Progenitor cell of endocrine pancreas (in vitro differentiated cells): ENCODE measurements at regions not wholly inside any gene's neighbourhood (a gene's known extent, or its start where the extent isn't known, plus 50 kb on each side); places are given as distances from the start of the nearest gene placed in this dataset.

ENCODE experiments used
- DNase-seq: peaks from one replicate; pipeline ENCODE4 v3.0.0; 2021; ENCODE audit warnings: low spot score; ENCODE audit not compliant: unreplicated experiment
- H3K27ac Mint-ChIP-seq: 2 replicates; pipeline ENCODE4 v1.8.0; 2021; ENCODE audit warnings: mild to moderate bottlenecking, moderate library complexity, mixed read lengths
- H3K27me3 Mint-ChIP-seq: 2 replicates; pipeline ENCODE4 v1.8.0; 2021; ENCODE audit warnings: mixed read lengths
- H3K36me3 Mint-ChIP-seq: 2 replicates; pipeline ENCODE4 v1.8.0; 2022; ENCODE audit warnings: mixed read lengths; ENCODE audit not compliant: insufficient read depth
- H3K4me1 Mint-ChIP-seq: 2 replicates; pipeline ENCODE4 v1.8.0; 2021; ENCODE audit warnings: low read depth, mixed read lengths
- H3K4me3 Mint-ChIP-seq: 2 replicates; pipeline ENCODE4 v1.8.0; 2021; ENCODE audit warnings: low read depth, mild to moderate bottlenecking, moderate library complexity, mixed read lengths
- H3K9me3 Mint-ChIP-seq: 2 replicates; pipeline ENCODE4 v1.8.0; 2021; ENCODE audit warnings: low read depth, mixed read lengths
- TF ChIP-seq, protein P1 (sequence below): fragments of 200-600 bp; sonication (generic); IDR thresholded peaks from one replicate; pipeline ENCODE4 v1.5.0; 2021; ENCODE audit warnings: antibody characterized with exemption, mild to moderate bottlenecking; ENCODE audit not compliant: unreplicated experiment

DNA sequence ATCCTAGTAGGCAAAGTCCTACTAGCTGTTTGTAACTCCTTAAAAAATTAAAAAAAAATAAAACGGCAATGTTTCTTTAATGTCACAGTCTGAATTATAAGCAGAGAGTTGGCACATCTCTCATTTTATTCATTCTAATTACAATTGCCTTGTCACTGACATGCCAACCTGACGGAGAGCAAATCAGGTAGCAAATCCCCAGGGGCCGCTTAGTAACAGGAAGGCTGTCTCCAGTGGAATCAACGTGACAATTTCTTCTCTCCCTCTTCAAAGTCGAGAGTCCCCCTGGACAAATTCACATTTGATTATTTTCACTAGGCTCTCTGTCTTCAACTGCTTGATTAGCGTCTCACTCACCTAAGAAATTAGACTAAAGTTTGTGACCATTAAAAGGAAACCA lies 1598.9 kb upstream of the PIK3C3 start:
- H3K4me3 Mint-ChIP-seq: no peak overlapping the region
- no peak overlapping the region for H3K27ac Mint-ChIP-seq
- H3K36me3 Mint-ChIP-seq: no peaks in the 10 kb centered on the region
- no peaks in the 10 kb centered on the region for H3K27me3 Mint-ChIP-seq
- TF ChIP-seq, protein P1, sequence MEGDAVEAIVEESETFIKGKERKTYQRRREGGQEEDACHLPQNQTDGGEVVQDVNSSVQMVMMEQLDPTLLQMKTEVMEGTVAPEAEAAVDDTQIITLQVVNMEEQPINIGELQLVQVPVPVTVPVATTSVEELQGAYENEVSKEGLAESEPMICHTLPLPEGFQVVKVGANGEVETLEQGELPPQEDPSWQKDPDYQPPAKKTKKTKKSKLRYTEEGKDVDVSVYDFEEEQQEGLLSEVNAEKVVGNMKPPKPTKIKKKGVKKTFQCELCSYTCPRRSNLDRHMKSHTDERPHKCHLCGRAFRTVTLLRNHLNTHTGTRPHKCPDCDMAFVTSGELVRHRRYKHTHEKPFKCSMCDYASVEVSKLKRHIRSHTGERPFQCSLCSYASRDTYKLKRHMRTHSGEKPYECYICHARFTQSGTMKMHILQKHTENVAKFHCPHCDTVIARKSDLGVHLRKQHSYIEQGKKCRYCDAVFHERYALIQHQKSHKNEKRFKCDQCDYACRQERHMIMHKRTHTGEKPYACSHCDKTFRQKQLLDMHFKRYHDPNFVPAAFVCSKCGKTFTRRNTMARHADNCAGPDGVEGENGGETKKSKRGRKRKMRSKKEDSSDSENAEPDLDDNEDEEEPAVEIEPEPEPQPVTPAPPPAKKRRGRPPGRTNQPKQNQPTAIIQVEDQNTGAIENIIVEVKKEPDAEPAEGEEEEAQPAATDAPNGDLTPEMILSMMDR: no peak
- no peaks in the 10 kb centered on the region for H3K4me1 Mint-ChIP-seq
- no peaks in the 10 kb centered on the region for H3K9me3 Mint-ChIP-seq
- DNase-seq: no peak

GRCh38 chr18:40355726-40356125 lies 1599.3 kb upstream of the PIK3C3 start:
- no peak overlapping the region for H3K27ac Mint-ChIP-seq
- DNase-seq: no peak
- no peak overlapping the region for H3K4me3 Mint-ChIP-seq
- no peaks in the 10 kb centered on the region for H3K4me1 Mint-ChIP-seq
- H3K9me3 Mint-ChIP-seq: no peaks in the 10 kb centered on the region
- H3K27me3 Mint-ChIP-seq: no peaks in the 10 kb centered on the region
- TF ChIP-seq, protein P1: no peak
- no peaks in the 10 kb centered on the region for H3K36me3 Mint-ChIP-seq

DNA sequence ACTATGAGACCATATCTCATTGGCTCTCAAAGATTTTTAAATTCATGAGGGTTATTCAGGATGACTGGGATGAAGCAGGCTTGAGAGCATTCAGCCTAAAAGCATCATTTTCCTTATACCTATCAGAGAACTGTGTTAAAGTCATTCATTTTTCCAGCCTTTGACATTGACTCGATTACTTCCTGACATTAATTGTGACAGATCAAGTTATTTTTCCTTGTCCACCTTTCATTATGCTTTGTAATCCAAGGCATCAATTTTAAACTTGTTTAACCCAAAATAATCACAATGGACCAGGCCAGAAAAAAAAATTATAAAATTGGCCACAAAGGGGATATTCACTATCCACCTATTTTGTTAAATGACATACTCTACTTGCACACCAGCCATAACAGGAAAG lies 1606.8 kb upstream of the PIK3C3 start:
- no peak for DNase-seq
- H3K4me1 Mint-ChIP-seq: peaks cover 2% of the 10 kb centered on the region
- H3K4me3 Mint-ChIP-seq: no peak overlapping the region
- no peaks in the 10 kb centered on the region for H3K9me3 Mint-ChIP-seq
- H3K27me3 Mint-ChIP-seq: no peaks in the 10 kb centered on the region
- H3K36me3 Mint-ChIP-seq: no peaks in the 10 kb centered on the region
- no peak overlapping the region for H3K27ac Mint-ChIP-seq
- TF ChIP-seq, protein P1: no peak

- TF ChIP-seq, protein P1: no peak
- Mint-ChIP-seq H3K4me3 (no peak overlapping the region), H3K4me1 (peaks cover 2% of the 10 kb centered on the region), H3K27me3 (no peaks in the 10 kb centered on the region), H3K27ac (no peak overlapping the region), H3K36me3 (no peaks in the 10 kb centered on the region), H3K9me3 (no peaks in the 10 kb centered on the region)
- DNase-seq: no peak
These were observed 1607.8 kb upstream of the PIK3C3 start for GRCh38 chr18:40347261-40347660.

DNA sequence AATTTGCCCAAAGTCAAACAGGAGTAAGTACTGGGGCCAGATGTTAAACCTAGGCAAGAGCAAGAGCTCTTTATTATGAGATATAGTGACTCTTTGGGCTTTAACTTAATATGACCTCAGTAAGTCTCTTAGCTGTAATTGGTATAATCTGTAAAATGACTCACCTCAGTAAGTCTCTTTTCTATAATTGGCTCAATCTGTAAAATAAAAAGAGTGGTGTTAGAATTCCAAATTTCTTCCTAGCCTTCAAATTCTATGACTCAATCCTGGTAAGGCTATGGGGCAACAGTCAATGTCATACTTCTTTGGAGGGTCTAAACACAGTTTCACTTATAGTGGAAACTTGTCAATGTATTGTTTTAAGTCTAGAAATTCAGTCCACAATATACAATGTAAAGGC lies 1608.9 kb upstream of the PIK3C3 start:
- TF ChIP-seq, protein P1: no peak
- Mint-ChIP-seq H3K27me3 (no peaks in the 10 kb centered on the region), H3K4me3 (no peak overlapping the region), H3K36me3 (no peaks in the 10 kb centered on the region), H3K4me1 (peaks cover 2% of the 10 kb centered on the region), H3K9me3 (no peaks in the 10 kb centered on the region), H3K27ac (no peak overlapping the region)
- no peak for DNase-seq
